Activated CD4-positive, alpha-beta T cell treated with anti-CD3 and anti-CD28 coated beads, Interleukin-2, amount 50 U/mL, for 4 hours (primary cell): ENCODE measurements at regions not wholly inside any gene's neighbourhood (a gene's known extent, or its start where the extent isn't known, plus 50 kb on each side); places are given as distances from the start of the nearest gene placed in this dataset.
A peak's percentile ranks its signal among the peaks of the same experiment; 100 is the strongest.
"Not testable (repeated sequence)": the region's sequence is repeated elsewhere in the genome, so short reads cannot be mapped to it uniquely, and the experiment has no call there.

Source experiments
- DNase-seq, 2 experiments: peaks; one replicate each; pipeline ENCODE4 v3.0.0-alpha.2; 2020

DNA sequence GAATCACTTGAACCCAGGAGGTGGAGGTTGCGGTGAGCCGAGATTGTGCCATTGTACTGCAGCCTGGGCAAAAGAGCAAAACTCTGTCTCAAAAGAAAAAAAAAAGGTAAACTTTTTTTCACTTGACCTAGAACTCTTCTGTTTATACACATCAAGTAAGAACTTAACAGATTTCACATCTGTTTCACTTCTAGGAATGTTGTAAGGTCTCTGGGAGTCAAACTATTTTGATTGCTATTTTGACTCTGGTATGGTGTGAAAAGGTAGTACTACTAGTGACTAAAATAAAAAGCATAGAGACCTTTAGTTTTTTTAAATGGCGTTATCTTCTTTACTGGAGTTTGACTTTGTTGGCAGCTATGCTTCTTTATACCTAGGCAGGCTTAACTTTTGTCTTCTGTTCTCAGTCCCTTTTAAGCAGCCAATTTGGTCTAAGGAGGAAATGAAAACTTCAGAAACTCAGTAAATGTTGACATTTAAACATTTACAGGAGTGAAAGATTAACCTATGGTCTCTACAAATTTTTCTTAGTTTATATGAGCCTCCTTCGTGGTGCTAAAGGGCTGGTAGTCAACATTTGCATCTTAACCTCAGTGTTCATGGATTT, 84.7 kb downstream of the METTL2B start:
- not testable (repeated sequence) for DNase-seq

DNA sequence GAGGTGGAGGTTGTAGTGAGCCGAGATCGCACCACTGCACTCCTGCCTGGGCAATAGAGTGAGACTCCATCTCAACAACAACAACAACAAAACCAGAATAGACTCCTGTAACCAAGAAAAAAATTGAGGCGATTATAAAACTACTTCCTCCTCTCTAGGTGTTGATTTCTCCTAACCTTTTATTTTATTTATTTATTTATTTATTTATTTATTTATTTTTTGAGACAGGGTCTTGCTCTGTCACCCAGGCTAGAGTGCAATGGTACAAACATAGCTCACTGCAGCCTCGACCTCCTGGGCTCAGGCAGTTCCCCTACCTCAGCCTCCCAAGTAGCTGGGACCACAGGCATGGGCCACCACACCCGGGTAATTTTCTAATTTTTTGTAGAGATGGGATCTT, 86.2 kb downstream of the METTL2B start:
- not testable (repeated sequence) for DNase-seq

DNA sequence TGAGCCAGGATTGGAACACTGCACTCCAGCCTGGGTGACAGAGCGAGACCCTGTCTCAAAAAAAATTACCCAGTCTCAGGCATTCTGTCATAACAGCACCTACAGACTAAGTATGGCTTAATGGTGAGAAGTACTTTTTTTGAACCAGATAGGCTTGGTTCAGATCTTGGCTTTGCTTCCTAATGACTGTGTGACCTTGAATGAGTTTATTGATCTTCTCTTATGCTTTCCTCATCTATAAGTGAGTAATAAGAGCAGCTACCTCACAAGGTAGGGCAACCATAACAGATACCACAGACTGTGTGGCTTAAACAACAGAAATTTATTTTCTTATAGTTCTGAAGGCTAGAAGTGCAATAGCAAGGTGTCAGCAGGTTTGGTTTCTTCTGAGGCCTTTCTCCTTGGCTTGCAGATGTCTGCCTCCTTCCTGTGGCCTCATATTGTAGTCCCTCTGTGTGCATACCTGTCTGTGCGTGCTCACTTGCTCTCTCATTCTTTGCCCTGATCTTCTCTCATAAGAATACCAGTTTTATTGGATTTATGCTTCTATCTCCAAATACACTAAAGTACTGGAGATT, 87.7 kb downstream of the METTL2B start:
- DNase-seq, result not testable (repeated sequence)

DNA sequence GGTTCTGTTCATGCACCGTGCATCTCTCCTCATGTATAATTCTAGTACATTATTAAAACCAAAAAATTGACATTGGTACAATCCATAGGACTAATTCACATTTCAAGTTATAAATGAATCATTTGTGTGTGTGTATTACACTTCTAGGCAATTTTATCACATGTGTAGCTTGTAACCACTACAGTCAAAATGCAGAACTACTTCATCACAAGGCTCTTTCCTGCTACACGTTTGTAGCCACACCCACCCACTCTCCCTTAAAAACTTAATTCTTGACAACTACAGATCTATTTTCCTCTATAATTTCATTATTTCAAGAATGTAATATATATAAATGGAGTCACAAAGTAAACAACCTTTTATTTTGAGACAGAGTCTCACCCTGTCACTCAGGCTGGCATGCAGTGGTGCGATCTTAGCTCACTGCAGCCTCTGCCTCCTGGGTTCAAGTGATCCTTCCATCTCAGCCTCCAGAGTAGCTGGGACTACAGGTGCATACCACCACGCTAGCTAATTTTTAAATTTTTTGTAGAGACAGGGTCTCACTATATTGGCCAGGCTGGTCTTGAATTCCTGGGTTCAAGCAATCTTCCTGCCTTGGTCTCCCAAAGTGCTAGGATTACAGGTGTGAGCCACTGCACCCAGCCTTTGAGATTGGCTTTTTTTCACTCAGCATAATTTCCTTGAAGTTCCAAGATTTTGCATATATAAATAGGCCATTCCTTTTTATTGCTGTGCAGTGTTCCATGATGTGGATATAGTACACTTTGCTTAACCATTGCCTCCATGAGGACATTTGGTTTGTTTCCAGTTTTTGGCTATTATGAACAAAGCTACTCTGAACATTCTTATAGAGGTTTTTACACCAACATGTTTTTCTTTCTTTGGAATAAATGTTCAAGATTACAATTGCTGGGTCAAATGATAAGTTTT, 88.7 kb downstream of the METTL2B start:
- DNase-seq, result not testable (repeated sequence)

DNA sequence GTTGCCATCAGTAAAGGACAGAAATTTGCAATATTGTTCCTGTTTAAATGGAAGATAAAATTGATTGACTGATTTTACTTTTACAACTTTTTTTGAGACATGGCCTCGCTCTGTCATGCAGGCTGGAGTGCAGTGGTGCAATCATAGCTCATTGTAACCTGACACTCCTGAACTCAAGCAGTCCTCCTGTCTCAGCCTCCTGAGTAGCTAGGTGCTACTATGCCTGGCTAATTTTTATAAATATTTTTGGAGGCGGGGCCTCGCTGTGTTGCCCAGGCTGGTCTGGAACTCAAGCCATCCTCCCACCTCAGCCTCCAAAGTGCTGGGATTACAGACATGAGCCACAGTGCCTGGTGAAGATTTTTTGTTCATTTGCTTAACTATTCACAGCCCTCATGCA, 96.8 kb upstream of the GARIN1A start:
- DNase-seq, result not testable (repeated sequence)

DNA sequence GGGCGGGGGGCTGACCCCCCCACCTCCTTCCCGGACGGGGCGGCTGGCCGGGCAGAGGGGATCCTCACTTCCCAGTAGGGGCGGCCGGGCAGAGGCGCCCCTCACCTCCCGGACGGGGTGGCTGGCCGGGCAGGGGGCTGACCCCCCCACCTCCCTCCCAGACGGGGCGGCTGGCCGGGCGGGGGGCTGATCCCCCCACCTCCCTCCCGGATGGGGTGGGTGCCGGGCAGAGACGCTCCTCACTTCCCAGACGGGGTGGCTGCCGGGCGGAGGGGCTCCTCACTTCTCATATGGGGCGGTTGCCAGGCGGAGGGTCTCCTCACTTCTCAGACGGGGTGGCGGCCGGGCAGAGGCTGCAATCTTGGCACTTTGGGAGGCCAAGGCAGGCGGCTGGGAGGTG, 95.1 kb upstream of the GARIN1A start:
- not testable (repeated sequence) for DNase-seq

DNA sequence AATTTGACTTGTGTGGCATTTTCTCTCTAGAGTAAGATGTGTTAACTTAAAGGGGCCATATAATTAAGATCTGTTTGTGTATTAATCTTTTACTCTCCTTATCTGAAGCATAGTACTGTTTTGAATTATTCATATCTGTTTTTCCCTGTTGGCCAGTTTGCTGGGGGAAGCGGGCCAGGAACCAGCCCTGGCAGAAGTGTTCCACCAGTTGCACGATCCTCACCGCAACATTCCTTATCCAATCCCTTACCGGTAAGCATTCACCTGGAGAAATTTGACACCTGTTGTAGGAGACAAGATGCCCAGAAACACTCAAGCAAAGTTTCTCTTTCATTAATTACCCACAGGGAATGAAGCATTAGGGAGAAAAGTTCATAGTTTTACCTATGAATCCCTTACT, 92.2 kb upstream of the GARIN1A start:
- DNase-seq, result not testable (repeated sequence)

DNA sequence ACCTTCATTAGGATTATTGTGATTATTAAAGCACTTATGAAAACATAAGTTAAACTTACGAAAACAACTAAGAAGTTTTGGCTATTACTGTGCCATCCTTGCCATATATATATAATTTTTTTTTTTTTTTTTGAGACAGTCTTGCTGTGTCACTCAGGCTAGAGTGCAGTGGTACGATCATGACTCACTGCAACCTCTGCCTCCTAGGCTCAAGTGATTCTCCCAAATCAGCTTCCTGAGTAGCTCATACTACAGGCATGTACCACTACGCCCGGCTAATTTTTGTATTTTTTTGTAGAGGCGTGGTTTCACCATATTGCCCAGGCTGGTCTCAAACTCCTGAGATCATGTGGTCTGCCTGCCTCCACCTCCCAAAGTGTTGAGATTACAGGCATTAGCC, 91.0 kb upstream of the GARIN1A start:
- DNase-seq, result not testable (repeated sequence)

DNA sequence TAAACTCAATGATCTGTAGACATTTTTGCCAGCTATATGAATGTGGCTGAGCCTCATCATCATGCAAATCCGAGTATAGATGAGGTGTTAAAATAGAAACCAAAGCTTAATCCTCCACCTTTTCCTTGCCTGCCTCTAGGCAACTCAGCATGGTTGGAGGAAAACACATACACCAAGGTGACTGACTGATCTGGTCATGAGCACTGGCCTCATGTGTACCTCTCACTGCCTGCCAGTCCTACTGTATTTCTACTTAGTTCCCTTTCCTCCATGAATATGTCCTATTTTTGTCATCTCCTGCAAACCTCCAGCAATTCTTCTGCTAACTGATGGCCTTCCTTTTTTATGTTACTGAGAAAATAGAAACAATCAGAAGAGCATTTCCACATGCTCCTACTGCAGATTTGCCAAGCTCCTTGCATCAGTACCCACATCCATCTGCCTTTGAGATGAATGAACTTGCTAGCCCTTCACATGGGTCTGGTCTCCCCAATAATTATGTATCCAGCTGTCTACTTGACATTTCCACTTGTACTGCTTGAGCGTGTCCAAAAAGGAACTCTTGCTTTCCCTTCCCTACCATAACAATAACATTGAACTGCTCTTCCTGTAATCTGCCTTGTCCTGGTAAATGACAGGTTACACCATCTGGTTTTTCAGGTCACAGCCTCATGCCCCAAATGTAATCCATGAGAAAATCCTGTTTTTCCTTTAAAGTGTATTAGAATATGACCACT, 90.1 kb upstream of the GARIN1A start:
- not testable (repeated sequence) for DNase-seq

DNA sequence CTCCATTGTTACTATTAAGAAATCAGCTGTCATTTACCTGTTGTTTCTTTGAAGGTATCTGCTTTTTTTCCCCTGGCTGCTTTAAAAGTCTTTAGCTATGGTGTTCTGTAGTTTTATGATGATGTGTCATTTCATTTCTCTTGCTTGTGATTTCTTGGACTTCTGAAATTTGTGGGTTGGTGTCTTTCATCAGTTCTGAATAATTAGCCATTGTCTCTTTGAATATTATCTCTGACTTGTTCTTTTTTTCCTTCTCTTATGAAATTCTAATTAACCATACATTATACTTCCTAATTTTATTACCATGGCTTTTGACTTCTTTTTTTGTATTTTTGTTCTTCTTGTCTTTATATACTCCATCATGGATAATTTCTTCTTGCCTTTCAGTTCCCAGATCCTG, 85.4 kb upstream of the GARIN1A start:
- not testable (repeated sequence) for DNase-seq

DNA sequence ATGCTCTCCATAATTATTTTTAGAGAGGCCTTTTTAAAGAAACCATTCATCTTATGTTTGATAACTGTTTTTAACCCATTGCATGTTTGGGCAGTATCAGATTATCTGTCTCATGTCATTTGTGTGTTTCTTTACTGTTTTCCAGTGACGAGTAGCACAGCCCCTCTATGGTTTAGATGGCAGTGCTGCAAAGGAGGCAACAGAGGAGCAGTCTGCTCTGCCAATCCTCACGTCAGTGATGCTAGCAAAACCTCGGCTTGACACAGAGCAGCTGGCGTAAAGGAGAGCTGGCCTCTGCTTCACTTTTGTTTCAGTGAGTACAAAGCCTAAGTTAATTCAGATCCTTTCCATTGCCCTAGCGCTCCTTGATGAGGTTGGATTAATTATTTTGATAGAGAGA, 80.4 kb upstream of the GARIN1A start:
- DNase-seq, result no peak

DNA sequence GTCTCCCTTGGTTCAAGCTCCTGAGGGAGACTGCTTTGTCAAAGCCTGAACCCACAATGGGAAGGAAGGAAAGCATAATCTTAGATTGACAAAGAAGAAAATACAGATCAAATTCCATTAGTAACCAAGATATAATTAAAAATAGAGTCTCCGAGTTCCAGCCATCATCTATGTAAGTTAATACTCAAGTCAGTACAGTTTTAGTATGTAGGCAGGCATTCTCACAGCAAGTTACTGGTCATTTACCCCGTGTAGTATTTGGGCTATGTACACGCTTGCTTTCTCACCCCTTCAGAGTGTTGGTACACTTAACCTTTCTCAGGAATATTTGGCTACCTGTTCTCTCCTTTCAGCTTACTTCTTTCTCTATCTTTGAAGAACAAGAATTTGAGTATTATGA, 79.9 kb upstream of the GARIN1A start:
- DNase-seq, result not testable (repeated sequence)

DNA sequence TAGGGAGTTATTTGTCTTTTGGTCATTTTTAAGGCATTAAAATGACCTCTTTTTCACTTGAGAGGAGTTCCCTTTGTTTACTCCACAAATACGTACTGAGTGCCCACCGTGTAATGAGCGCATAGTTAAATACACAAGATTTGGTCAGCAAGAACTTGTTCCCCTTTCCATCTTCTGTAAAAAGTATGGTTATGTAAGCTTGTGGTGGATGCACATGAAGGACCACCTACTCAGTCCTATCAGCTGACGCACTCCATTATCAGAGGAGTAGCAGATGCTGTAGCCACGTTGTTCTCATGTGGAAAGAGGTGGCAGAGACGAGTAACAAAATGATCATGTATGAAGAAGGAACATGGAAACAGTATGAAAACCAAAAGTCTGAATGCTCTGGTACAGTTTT, 78.0 kb upstream of the GARIN1A start:
- DNase-seq, result not testable (repeated sequence)

DNA sequence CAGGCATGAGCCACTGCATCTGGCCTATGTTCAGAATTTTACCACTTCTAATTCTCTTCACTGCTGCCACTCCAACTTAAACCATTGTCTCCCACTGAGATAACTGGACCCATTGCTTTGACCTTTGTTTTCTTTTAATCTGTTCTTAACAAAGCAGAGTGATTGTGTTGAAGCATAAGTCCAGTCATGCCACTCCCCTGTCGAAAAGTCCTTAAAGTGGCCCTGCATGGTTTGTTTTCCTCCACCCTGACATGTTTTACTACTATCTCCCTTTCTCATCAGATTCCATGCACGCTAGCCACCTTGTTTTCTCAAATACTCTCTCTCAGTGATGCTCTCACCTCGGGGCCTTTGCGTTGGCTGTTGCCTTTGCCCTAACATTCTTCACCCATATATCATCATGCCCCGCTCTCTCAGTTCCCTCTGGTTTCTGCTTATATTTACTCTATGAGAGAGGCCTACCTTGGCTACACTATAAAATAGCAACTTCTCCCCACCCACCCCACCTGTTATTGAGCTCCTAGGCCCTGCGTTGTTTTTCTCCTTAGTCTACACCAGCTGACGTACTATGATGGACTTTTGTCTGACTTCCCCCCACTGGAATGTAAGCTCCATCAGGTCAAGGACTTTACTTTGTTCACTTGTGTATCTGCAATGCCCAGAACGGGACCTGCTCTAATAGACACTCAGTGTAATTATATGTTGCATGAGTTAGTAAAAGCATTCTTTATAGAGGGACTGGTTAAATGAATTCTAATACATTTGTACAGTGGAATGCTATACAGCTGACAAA, 75.6 kb upstream of the GARIN1A start:
- DNase-seq, result not testable (repeated sequence)

DNA sequence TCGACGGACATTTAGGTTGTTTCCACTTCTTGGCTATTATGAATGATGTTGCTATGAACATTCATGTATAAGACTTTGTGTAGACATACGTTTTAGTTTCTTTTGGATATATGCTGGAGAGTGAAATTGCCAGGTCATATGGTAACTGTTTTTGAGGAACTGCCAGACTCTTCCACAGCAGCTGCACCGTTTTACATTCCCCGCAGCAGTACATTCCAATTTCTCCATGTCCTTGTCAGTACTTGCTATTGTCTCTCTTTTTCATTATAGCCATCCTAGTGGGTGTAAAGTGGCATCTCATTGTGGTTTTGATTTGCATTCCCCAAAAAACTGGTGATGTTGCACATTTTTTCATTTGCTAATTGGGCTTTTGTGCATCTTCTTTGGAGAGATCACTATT, 73.1 kb upstream of the GARIN1A start:
- not testable (repeated sequence) for DNase-seq

DNA sequence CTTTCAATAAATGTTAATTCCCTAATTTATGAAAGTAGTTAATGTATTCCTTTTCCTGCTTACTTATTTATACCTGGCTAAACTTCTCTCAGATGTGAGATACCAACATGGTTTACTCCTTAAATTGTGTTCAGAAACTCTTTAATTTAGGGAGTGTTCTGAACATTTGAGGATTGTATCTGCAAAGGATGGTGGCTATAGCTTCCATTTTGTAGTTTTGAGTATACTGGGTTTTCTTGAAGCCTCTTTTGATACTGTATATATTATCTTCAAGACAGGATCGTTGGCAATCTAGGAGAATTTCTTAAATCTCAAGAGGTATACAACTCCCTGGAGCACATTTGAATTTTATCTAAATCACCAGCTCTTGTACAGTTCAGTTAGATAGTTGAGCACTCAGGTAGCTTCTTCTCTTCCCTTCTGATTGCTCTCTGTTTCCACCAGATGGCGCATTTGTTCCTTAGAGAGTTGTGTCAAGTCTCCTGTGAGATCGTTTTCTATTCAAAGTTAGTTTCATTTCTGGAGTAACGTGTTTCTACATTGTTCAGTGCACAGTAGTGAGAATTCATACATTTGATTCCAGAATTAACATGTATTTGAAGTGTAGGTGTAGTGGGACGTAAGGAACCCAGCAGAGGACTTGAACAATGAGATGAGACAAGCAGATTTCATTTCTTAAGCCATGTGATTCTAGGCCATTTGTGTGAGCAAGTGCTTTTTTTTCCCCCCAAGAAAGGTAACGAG, 63.2 kb upstream of the GARIN1A start:
- DNase-seq, result peak; percentile 7 to 29

DNA sequence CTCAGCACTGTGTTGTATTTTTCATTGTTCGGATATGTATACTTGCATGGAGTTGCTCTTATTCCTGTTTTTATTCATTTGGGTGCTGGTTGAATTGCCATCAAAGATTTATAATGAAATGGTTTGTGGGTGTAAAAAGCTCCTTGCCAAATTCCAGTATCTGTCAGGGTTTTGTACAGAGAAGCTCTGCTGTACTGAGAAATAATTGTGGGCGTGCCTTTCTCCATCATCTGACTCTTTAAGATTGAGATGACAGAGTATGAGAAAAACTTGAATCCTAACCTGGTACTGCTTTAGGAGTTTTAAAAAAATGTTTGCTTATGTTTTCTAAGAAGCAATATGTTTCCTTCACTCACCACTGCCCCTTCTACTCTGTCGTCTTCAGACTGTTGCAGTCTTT, 58.7 kb upstream of the GARIN1A start:
- DNase-seq, result not testable (repeated sequence)

DNA sequence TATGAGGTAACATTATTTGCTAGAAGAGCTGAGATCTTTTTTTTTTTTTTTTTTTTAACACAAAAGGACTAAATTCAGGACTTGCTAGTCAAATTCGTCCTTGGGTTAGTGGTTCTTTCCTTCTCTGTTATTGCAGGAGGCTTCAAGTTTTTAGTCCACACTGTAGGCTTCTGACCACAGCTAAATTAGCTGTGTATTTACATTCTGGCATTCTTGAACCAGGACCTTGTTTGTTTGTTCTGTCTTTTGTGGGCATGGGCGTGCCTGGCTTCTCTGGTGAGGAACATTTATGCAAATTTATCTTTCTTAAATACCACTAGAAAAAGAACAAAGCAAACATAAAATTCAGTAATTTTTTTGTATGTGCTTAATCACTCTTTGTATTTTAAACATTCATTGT, 57.3 kb upstream of the GARIN1A start:
- DNase-seq, result not testable (repeated sequence)

DNA sequence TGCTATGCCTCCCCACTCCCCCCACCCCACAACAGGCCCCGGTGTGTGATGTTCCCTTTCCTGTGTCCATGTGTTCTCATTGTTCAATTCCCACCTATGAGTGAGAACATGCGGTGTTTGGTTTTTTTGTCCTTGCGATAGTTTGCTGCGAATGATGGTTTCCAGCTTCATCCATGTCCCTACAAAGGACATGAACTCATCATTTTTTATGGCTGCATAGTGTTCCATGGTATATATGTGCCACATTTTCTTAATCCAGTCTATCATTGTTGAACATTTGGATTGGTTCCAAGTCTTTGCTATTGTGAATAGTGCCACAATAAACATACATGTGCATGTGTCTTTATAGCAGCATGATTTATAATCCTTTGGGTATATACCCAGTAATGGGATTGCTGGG, 55.3 kb upstream of the GARIN1A start:
- not testable (repeated sequence) for DNase-seq
